ENCODE measurements at regions not wholly inside any gene's neighbourhood (a gene's known extent, or its start where the extent isn't known, plus 50 kb on each side); places are given as distances from the start of the nearest gene placed in this dataset.

DNA sequence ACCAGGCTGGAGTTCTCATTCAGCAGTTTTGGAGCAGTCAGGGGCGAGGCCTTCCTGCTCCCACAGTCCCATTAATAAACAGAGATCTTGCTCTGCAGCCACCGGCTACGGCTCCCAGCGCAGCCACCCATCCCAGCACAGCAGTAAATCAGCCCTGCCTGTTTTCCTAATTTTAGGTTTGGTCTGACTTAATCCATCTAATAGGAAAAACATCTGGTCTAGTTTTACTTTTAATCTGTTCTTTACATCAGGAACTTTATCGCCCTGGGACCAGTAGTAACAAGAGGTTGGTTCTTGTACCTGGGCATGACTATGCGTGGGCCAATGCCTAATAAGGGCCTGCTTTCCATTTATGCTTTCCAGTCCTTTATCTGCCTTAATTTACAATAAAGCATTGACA, 264.0 kb upstream of the DPH6 start:
- H3K4me1 Mint-ChIP-seq (ENCODE audit: low read depth): no peaks in the 10 kb centered on the region
- H3K9me3 Mint-ChIP-seq: no peaks in the 10 kb centered on the region
- H3K27ac Mint-ChIP-seq: no peak overlapping the region
- DNase-seq: no peak
- H3K27me3 Mint-ChIP-seq (ENCODE audit: low read depth): no peaks in the 10 kb centered on the region
- H3K36me3 Mint-ChIP-seq (ENCODE audit: insufficient read depth in 2 of 2): no peaks in the 10 kb centered on the region
- no peak overlapping the region for H3K4me3 Mint-ChIP-seq
- ATAC-seq (replicated peaks in 1 of 2): no peak

DNA sequence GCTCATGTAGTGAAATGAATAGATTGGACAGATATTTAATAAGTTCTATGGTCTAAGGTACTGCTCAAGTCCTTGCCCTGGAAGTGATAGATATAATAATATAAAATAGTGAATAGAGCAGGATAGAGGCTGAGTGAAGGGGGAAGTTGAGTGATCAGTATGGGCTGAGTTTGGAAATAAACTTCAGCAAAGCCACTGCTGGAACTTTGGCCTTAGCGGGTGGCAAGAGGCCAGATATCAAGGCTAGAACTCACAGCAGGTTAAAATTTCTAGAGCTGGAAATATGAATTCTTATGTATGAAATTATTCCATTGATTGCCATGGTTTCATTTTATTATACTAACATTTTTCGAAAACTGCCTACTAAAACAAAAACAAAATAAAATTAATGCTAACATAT, 267.6 kb upstream of the DPH6 start:
- Mint-ChIP-seq H3K27ac (no peak overlapping the region), H3K36me3 (ENCODE audit: insufficient read depth in 2 of 2) (no peaks in the 10 kb centered on the region), H3K27me3 (ENCODE audit: low read depth) (no peaks in the 10 kb centered on the region), H3K4me3 (no peak overlapping the region), H3K9me3 (no peaks in the 10 kb centered on the region), H3K4me1 (ENCODE audit: low read depth) (no peaks in the 10 kb centered on the region)
- ATAC-seq (replicated peaks in 1 of 2): no peak
- DNase-seq: no peak

DNA sequence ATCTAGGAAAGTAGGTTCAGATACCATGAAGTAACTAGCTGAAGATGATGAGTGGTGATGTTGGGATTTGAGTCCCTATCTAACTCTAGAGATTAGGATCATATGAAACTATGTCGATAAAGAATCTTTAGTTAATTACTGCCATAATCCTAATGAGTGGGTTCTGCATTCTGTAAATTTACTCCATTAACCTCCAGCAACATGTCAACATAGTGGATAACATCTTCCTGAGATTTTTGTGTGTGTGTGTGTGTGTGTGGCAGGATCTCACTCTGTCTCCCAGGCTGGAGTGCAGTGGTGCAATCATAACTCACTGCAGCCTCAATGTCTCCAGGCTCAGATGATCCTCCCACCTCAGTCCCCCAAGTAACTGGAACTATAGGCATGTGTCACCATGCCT, 272.9 kb upstream of the DPH6 start:
- H3K36me3 Mint-ChIP-seq (ENCODE audit: insufficient read depth in 2 of 2): no peaks in the 10 kb centered on the region
- H3K9me3 Mint-ChIP-seq: peaks cover 3 to 4% of the 10 kb centered on the region in 2 donors
- DNase-seq (no peak), ATAC-seq (replicated peaks in 1 of 2) (no peak)
- H3K4me3 Mint-ChIP-seq: no peak overlapping the region
- H3K27me3 Mint-ChIP-seq (ENCODE audit: low read depth): no peaks in the 10 kb centered on the region
- no peaks in the 10 kb centered on the region for H3K4me1 Mint-ChIP-seq (ENCODE audit: low read depth)
- no peak overlapping the region for H3K27ac Mint-ChIP-seq

GRCh38 chr15:35822153-35822552, 276.2 kb upstream of the DPH6 start:
- Mint-ChIP-seq H3K4me1 (ENCODE audit: low read depth) (no peaks in the 10 kb centered on the region), H3K27me3 (ENCODE audit: low read depth) (no peaks in the 10 kb centered on the region), H3K4me3 (no peak overlapping the region), H3K9me3 (peaks cover 3 to 4% of the 10 kb centered on the region in 2 donors), H3K36me3 (ENCODE audit: insufficient read depth in 2 of 2) (no peaks in the 10 kb centered on the region), H3K27ac (no peak overlapping the region)
- DNase-seq (no peak), ATAC-seq (replicated peaks in 1 of 2) (no peak)

GRCh38 chr15:35827141-35827540, 281.2 kb upstream of the DPH6 start:
- H3K36me3 Mint-ChIP-seq (ENCODE audit: insufficient read depth in 2 of 2): no peaks in the 10 kb centered on the region

DNA sequence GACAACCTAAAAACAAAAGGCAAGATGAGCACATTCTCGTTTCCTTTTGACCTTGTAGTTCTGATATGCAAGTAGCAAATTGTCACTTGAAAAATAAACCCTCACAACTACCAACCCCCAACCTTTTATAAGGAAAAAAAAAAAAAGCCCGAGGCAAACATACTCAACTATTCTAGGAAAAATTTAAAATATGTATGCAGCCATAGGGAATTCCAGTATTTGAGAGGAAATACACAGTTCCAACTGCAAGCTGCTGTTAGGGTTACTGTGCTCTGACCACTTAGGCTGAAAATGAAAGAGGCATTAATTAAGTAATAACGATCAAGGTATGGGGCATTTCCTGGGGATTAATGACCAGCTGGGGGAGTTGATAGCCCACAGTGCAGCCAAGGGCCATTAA, 281.9 kb upstream of the DPH6 start:
- Mint-ChIP-seq H3K36me3 (ENCODE audit: insufficient read depth in 2 of 2) (no peaks in the 10 kb centered on the region), H3K27me3 (ENCODE audit: low read depth) (no peaks in the 10 kb centered on the region), H3K4me3 (no peak overlapping the region), H3K4me1 (ENCODE audit: low read depth) (no peaks in the 10 kb centered on the region), H3K27ac (no peak overlapping the region), H3K9me3 (peaks cover 0 to 9% of the 10 kb centered on the region in 2 donors)
- DNase-seq (no peak), ATAC-seq (replicated peaks in 1 of 2) (no peak)

More at GRCh38 chr15:35827141-35827540, 281.2 kb upstream of the DPH6 start:
- Mint-ChIP-seq H3K4me3 (no peak overlapping the region), H3K4me1 (ENCODE audit: low read depth) (no peaks in the 10 kb centered on the region), H3K9me3 (peaks cover 0 to 9% of the 10 kb centered on the region in 2 donors), H3K27ac (no peak overlapping the region), H3K27me3 (ENCODE audit: low read depth) (no peaks in the 10 kb centered on the region)
- DNase-seq (no peak), ATAC-seq (replicated peaks in 1 of 2) (no peak)

GRCh38 chr15:35833581-35833980, 287.6 kb upstream of the DPH6 start:
- Mint-ChIP-seq H3K4me1 (ENCODE audit: low read depth) (no peaks in the 10 kb centered on the region), H3K4me3 (no peak overlapping the region), H3K36me3 (ENCODE audit: insufficient read depth in 2 of 2) (no peaks in the 10 kb centered on the region), H3K27ac (no peak overlapping the region), H3K27me3 (ENCODE audit: low read depth) (no peaks in the 10 kb centered on the region), H3K9me3 (peaks cover 0 to 6% of the 10 kb centered on the region in 2 donors)
- DNase-seq (no peak), ATAC-seq (replicated peaks in 1 of 2) (no peak)

DNA sequence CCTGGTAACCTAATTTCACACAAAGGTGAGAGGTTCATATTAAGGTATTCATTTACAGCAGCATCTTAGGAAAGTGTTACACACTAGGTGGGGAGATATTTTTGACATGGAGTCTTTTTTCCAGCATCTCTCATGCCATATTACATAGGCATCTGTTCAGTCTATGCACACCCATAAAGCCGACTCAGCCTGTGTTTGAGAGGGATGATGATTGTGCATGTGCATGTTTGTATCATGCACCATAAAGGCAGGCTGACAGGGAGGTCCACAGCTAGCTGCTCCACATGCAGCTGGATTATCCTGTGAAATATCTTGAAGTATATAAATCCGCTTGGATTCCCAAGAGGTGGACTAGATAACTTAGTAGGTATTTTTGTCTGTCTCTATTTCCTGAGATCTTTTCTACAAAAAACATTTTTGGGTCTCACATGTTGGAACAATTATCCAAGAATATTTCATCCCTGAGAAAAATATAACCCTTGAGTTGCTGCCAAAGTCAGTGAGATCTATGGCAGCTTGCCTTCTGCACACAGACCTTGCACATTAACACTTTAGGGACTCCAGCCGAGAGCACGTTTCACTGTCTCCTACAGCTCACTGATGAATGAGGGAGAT, 288.4 kb upstream of the DPH6 start:
- no peaks in the 10 kb centered on the region for H3K36me3 Mint-ChIP-seq (ENCODE audit: insufficient read depth in 2 of 2)
- no peaks in the 10 kb centered on the region for H3K27me3 Mint-ChIP-seq (ENCODE audit: low read depth)
- ATAC-seq (replicated peaks in 1 of 2): no peak
- H3K9me3 Mint-ChIP-seq: peaks cover 0 to 6% of the 10 kb centered on the region in 2 donors
- H3K4me1 Mint-ChIP-seq (ENCODE audit: low read depth): no peaks in the 10 kb centered on the region
- DNase-seq: no peak
- H3K4me3 Mint-ChIP-seq: no peak overlapping the region
- H3K27ac Mint-ChIP-seq: no peak overlapping the region

DNA sequence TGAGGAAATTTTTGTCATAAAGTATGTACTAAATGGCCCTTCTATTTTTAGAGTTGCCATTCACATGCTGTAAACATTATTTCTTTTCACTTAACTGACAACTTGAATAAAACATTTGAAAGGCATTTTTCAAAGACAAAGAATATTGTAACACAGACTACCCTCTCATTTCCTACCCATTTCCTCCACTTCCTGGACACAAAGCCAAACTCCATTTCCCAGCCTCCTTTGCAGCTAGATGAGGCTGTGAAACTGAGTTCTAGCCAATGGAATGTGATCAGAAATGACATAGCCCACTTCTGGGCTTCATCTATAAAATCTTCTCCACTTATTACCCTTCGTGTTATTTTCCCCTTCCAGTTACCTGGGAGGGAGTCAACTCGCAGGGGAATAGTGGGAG, 288.9 kb upstream of the DPH6 start:
- H3K4me3 Mint-ChIP-seq: no peak overlapping the region

DNA sequence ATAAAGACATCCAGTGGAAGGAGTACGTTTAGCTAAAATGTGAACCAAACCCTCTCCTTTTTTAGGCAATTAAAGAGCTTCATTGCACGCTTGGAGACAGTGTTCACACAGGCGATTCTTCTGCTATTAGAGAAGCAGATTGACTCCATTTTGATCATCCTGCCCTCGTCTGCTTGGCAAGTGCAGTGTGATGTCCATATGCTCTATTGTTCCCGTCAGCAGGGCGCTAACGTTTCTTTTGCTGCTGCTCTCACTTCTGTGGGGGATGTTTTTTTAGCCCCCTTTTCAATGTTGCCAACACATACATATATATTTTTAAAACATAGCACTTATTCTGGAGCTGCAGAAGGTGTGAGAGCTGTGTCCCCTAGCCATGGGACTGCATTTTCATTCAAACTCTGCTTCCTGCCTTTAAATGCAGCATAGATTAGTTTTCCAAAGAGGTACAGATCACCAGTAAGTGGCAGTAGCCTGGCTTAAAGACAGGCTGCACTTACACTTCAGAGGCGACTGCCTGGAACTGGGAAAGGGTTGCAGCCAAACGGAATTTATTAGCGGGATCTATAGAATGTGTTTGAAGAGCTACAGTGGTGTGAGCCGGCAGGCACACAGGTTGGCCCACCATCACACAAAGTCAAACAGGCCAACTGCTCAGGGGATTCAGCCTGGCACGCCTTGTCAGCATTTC, 292.6 kb upstream of the DPH6 start:
- Mint-ChIP-seq H3K36me3 (ENCODE audit: insufficient read depth in 2 of 2) (no peaks in the 10 kb centered on the region), H3K27ac (no peak overlapping the region), H3K4me1 (ENCODE audit: low read depth) (no peaks in the 10 kb centered on the region), H3K9me3 (peaks cover 0 to 2% of the 10 kb centered on the region in 2 donors), H3K27me3 (ENCODE audit: low read depth) (no peaks in the 10 kb centered on the region), H3K4me3 (no peak overlapping the region)
- ATAC-seq (replicated peaks in 1 of 2) (no peak), DNase-seq (no peak)

More for the DNA sequence above, 288.9 kb upstream of the DPH6 start:
- Mint-ChIP-seq H3K27ac (no peak overlapping the region), H3K4me1 (ENCODE audit: low read depth) (no peaks in the 10 kb centered on the region), H3K9me3 (peaks cover 0 to 6% of the 10 kb centered on the region in 2 donors), H3K27me3 (ENCODE audit: low read depth) (no peaks in the 10 kb centered on the region), H3K36me3 (ENCODE audit: insufficient read depth in 2 of 2) (no peaks in the 10 kb centered on the region)
- no peak for ATAC-seq (replicated peaks in 1 of 2)
- DNase-seq: no peak

DNA sequence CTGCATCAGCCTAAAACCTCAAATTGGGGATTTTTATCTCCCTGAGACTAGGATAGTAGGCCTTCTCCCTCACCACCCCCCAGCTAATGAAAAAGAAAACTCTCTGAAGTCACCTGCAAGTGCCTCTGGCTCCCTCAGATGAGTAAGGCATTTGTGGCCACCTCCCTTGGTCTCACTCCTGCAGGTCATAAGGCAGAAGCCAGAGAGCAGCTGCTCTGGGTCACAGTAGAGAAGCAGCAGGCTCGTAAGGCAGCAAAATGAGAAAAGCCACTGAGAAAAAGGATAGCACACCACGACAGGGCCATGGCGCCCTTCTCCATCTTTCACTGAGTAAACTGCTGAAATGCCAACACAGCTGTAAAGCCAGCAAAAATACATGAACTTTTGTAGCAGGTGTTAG, 296.7 kb upstream of the DPH6 start:
- H3K27me3 Mint-ChIP-seq (ENCODE audit: low read depth): no peaks in the 10 kb centered on the region
- no peaks in the 10 kb centered on the region for H3K4me1 Mint-ChIP-seq (ENCODE audit: low read depth)
- H3K4me3 Mint-ChIP-seq: no peak overlapping the region
- peaks cover 0 to 2% of the 10 kb centered on the region in 2 donors for H3K9me3 Mint-ChIP-seq
- H3K27ac Mint-ChIP-seq: no peak overlapping the region
- H3K36me3 Mint-ChIP-seq (ENCODE audit: insufficient read depth in 2 of 2): no peaks in the 10 kb centered on the region
- DNase-seq: no peak
- ATAC-seq (replicated peaks in 1 of 2): no peak

GRCh38 chr15:35843498-35843897, 297.5 kb upstream of the DPH6 start:
- H3K27me3 Mint-ChIP-seq (ENCODE audit: low read depth): no peaks in the 10 kb centered on the region
- H3K27ac Mint-ChIP-seq: no peak overlapping the region
- H3K9me3 Mint-ChIP-seq: no peaks in the 10 kb centered on the region
- no peaks in the 10 kb centered on the region for H3K4me1 Mint-ChIP-seq (ENCODE audit: low read depth)
- DNase-seq (no peak), ATAC-seq (replicated peaks in 1 of 2) (no peak)
- no peaks in the 10 kb centered on the region for H3K36me3 Mint-ChIP-seq (ENCODE audit: insufficient read depth in 2 of 2)
- no peak overlapping the region for H3K4me3 Mint-ChIP-seq

DNA sequence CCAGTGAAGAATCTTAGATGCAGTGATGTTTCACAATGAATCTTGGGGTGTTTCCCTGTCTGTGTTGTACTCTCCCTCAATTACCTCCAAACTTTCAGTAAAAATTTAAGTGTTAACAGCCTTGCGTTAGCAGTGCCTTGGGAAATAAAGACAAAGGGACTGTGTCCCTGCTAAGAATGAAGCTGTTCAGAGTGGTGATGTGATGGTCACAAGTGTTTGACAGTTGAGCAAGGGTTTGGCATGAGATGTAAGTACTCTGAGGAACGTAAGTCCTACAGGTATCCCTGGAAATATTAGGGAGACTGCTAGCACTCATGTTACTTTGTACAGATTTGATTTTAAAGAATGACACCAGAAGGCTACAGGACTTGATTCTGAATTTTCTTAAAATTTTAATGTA, 304.3 kb upstream of the DPH6 start:
- no peak overlapping the region for H3K4me3 Mint-ChIP-seq
- no peak for ATAC-seq (replicated peaks in 1 of 2)
- peaks cover 0 to 2% of the 10 kb centered on the region in 2 donors for H3K9me3 Mint-ChIP-seq
- no peaks in the 10 kb centered on the region for H3K4me1 Mint-ChIP-seq (ENCODE audit: low read depth)
- no peaks in the 10 kb centered on the region for H3K36me3 Mint-ChIP-seq (ENCODE audit: insufficient read depth in 2 of 2)
- H3K27me3 Mint-ChIP-seq (ENCODE audit: low read depth): no peaks in the 10 kb centered on the region
- DNase-seq: no peak
- no peak overlapping the region for H3K27ac Mint-ChIP-seq

DNA sequence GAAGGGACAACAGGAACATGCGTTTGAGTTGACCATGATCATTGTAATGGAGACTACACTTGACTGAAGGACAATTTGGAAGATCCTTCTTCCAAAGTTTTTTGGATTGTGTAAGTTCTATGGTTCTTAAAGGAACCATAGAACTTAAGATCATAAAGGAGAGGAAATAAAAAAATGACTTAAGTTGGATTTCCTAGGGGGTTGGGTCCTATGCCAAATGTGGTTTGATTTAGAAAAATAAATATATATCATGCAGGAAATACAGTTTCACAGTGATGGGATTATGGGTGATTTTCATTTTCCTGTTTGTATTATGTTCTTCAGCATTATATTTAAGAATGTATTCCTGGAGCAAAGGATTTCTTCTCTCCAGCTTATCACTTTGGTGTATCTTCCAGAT, 305.5 kb upstream of the DPH6 start:
- H3K9me3 Mint-ChIP-seq: peaks cover 0 to 2% of the 10 kb centered on the region in 2 donors
- H3K27me3 Mint-ChIP-seq (ENCODE audit: low read depth): no peaks in the 10 kb centered on the region
- no peak overlapping the region for H3K4me3 Mint-ChIP-seq
- no peaks in the 10 kb centered on the region for H3K36me3 Mint-ChIP-seq (ENCODE audit: insufficient read depth in 2 of 2)
- ATAC-seq (replicated peaks in 1 of 2) (no peak), DNase-seq (no peak)
- no peaks in the 10 kb centered on the region for H3K4me1 Mint-ChIP-seq (ENCODE audit: low read depth)
- no peak overlapping the region for H3K27ac Mint-ChIP-seq
